Fibroblast of skin of scalp (primary cell): ENCODE measurements at regions not wholly inside any gene's neighbourhood (a gene's known extent, or its start where the extent isn't known, plus 50 kb on each side); places are given as distances from the start of the nearest gene placed in this dataset.
A peak's percentile ranks its signal among the peaks of the same experiment; 100 is the strongest.

Source experiments
- DNase-seq: peaks from one replicate; pipeline ENCODE4 v3.0.0-alpha.2; 2013

DNA sequence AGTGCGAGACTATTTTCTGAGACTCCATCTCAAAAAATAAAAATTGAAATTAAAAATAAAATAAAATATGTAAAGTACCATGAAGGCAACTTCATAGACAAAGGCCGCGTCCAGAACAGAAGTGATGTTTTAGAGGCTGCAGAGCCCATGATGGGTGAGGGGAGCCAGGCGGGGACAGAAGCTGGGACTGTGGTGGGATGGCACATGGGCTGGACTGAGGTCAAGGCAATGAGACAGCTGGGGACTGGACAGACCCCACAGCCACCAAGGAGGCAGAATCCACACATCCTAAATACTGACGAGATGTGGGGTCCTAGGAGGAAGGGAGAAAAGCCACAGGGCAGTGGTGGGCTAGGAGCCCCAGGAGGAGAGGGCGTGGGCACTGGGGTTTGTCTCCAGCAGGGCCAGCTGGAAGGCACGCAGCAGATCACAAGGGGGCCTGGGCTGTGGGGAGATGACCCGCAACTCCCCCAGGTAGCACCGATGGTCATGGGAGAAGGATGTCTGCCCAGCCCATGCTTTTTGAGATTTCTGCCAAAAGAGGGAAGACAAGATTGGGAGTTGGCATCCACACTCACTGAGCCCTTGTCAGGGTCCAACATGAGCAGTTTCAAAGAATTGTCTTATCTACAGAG lies 74.3 kb downstream of the KCNF1 start:
- DNase-seq, result no peak

DNA sequence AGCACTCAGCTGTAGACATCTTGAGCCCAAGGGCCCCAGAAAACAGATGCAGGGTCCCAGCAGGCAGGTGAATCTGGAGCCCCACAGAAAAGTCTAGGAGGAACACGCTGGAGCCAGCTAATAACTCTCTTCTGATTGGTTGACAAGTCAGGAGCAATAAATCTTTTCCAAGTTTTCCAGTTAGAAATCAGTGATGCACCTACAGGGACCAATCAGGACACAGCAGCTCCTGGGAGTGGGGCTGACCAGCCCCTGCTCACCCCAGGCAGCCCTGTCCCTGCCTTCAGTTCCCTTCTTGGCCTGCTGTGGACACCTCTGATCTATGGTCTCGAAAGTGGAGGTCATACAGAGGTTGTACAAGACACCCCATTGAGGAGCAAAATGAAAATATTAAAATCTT lies 75.7 kb downstream of the KCNF1 start:
- no peak for DNase-seq

DNA sequence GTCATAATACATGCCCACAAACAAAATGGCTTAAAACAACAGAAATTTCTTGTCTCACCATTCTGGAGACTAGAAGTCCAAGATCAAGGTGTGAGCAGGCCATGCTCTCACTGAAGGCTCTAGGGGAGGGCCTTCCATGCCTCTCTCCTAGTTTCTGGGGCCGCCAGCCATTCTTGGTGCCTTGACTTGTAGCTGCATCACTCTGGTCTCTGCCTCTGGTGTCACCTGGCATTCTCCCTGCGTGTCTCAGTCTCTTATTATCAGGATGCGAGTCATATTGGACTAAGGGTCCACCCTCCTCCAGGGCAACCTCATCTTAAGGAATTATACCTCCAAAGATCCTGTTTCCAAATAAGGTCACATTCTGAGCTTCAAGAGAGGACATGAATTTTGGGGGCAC lies 76.1 kb downstream of the KCNF1 start:
- no peak for DNase-seq

DNA sequence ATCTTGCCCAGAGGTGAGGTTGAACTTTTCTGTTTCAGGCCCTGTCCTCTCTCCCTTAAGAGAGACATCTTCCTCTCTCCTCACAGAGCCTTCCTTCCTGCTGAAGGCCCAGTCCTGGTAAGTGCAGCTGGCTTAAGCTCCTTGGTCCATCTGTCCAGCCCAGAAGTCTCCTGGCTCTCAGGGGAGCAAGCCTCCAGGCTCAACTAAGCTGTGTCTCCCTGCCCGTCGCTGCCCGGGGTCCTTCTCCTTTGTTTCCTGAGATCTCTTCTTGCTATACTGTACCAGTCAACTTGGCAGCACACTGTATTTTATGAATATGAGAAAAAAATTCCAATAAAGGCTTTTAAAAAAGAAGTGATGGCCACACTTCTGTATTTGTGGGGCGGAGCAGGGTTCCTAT lies 77.4 kb downstream of the KCNF1 start:
- no peak for DNase-seq

DNA sequence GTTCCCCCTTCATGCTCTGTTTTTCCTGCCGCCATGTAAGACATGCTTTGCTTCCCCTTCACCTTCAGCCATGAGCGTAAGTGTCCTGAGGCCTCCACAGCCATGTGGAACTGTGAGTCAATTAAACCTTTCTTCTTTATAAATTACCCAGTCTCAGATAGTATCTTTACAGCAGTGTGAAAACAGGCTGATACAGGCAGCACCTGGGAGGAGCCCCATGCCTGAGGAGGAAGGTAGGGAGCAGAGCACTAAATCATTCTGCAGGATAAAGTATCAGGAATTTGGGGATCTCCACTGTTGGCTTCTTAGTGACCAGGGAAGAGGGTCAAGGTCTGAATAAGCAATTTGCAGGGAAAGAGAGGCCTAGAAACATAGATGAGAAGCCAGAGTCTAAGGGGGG lies 78.0 kb downstream of the KCNF1 start:
- no peak for DNase-seq

DNA sequence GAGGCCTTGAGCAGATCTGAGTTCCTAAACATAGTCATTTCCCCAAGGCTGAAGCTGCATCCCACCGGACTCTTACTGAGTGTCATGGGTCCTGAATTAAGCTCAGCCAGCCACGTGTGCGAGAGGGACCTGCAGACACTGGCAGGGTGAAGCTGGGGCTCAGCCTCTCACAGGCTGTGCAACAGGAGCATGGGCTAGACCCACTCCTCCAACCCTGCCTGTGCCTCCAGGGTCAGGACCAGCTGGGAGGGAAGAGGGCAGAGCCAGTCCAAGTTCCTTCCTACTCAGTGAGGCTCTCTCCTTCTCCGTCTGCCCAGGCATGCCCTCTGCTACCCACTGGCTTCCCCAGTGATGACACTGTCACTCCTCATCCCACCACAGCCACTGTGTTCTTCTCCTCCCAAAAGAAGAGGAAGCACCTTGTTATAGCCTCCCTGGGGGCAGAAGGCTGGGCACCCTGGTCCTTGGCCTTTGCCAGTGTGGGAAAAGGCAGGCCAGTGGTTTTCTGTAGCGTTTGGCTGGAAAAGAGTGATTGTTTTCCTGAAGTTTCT lies 78.9 kb downstream of the KCNF1 start:
- DNase-seq, result no peak

DNA sequence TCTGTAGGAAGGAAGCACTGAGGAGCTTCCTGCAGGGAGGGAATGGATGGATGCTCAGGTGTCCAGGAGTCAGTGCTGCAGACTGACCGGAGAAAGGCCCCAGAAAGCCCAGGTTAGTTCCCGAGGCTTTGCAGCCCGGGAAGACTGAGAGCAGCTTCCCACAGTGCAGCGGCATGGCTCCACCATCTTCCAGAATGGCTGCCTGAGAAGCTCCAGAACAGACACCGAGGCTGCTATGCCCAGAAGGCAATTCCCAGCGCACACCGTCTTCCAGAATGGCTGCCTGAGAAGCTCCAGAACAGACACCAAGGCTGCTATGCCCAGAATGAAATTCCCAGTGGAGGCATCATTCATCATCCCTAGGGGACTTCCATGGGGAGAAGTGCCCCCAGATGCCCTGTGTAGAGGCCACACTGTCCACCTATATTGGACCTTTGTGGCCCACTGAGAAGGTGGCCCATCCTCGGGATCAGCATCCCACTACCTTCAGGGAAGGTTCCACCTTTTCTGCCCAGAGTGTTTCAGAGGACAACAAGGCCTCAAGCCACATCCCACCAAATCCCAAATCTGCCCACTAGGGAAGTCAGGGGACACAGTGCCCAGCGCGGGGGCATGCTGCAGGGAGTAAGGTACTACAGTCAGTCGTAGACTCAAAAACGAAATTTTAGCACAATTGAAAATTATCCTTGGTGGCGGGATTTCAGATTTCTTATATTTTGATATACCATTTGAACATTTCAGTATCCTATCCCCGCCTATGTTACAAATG lies 80.5 kb downstream of the KCNF1 start:
- DNase-seq, result no peak

DNA sequence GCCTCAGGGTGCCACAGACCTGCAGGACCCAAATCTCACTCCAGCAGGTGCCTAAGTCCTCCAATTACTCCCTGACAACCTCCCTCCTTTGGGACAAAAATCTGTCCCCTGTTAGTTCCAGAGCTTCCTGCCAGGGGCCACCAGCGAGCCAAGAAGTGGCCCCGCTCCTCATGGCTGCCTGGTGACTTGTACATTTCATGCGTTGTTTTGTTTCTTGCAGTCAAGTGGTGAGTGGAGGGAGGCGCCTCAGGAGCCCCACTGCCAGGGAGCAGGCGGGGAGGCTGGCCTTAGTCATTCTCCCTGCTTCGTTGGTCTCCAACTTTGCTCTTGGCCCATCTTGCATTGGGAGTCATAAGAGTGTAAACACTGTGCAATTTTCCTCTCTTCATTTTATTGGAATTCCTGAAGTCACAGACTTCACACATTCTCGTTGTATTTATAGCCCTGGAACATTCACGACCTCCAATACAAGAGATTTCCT lies 81.3 kb downstream of the KCNF1 start:
- no peak for DNase-seq

DNA sequence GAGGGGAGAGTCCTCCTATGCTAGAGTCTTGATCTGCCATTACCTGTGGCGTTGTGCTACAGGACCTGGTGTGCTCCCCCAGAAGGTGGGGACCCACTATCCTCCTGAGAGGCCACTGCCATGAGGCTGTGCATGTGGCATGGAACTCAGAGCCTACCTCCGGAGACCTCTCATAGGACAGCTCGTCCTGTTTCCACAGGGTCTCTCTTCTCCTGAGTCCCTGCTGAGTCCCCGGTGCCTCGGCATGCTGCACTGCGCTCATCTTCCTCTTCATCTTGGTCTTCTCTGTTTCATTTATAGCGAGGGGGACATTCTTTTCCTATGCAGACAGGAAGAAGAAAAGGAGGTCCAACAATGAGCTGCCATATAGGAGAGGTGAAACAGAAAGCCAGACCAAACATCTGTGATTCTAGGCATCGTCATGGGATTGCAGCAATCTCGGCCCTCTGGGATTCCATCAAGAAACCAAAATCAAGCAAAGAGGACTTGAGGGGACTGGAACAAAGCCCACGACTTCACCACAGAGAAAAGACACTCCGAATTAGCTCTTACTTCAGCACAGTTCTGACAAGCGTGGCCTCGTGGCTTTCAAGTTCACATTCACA lies 83.7 kb downstream of the KCNF1 start:
- no peak for DNase-seq

DNA sequence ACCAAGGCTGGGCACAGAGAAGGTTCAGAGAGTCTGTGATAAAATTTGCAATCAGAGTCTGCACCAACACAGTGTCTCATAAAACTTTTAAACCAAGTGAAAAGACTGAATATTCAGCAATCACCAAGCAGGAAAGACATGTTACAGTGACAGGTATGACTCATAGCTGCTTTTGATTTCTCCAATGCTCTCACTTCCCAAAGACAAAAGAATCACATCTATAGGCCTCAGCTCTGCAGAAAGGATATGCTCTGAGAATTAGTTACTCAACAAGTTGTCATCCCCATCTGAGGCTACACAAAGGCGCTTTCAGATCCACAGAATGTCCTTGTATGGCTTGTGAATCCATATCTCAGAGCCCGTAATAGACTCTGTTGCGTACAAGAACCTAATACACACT lies 92.5 kb downstream of the KCNF1 start:
- DNase-seq, result peak; percentile 39

DNA sequence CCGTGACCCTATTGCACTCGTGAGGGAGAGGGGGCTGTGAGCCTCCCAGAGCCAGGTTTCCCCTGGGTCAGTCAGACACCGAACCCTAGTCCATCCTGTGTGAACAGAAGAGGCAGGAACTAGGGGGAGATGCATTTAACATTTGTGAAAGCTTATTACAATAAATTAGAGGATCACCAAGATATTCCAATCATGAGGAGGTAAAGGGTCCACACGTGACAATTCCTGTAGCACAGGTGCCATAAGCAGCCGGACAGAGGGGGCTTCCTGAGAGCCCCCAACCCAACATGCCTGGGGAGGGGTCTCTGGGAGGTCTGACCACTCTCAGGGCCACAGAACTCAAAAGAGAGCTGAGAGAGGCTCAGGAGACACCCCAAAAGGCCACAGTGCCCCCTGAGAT lies 93.3 kb downstream of the KCNF1 start:
- DNase-seq, result no peak

DNA sequence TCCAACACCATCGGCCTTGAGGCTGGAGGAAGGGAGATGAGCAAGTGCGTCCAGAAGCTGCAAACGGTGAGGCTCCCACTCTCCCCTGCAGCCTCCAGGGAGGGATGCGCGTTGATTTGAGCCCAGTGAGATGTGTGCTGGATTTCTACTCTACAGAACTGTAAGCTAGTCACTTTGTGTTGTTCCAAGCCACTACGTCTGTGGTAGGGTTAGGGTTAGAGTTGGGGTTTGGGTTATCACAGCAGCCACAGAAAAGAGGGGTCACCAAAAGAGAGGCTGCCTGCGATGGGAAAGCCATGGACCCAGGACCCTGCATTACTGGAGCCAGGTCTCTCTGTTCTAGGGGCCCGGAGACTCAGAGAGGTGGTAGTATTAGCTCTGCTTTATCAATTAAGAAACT lies 94.5 kb downstream of the KCNF1 start:
- DNase-seq, result no peak

DNA sequence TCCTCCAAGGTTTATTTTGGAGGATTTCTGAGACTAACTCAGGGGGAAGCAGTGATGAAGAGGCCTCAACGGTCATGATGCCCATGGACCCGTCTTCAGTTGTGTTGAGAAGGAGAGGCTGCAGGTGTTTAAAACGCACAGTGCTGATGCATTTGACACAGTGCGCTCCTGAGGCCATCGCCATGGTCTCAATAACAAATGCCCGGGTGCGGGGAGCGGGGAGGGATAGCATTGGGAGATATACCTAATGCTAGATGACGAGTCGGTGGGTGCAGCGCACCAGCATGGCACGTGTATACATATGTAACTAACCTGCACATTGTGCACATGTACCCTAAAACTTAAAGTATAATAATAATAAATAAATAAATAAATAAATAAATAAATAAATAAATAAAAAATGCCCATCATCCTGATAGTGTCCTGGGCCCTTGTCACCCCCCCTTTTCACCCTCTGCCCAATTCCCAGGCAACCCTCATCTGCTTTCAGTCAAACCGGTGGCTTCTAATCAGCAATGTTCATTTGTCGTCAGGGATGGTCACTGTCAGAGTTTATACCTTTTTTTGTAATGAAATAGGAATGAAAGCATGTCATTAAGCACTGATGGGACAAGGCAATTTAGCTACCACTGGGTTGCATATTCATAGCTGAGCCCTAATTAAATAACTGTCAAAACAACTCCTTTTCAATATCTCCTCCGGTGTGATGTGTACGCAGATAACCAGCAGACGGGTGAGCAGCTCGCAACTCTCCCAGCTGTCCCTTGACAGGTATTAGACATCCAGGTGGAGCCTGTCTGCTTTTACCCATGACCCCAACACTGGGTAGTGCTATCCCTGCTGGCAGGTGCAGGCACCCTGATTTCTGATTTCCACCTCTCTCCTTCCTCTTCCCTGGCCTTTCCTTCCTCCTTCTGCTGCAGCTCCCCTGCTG lies 95.9 kb downstream of the KCNF1 start:
- no peak for DNase-seq

DNA sequence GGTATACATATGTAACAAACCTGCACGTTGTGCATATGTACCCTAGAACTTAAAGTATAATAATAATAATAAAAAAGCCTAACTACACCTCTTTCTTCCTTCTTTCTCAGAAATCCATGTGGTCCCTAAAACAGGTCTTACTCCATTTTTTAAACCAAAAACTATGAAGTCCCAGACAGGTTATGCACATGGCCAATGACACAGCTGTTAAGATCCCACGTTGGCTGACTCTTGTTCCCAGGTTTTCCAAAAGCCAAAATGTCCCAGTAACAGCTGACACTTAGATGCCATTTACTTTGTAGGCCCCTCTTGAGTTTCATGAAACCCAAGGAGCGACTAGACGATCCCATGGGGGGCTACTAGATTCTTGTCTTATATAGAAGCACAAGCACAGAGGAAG lies 97.0 kb downstream of the KCNF1 start:
- no peak for DNase-seq

DNA sequence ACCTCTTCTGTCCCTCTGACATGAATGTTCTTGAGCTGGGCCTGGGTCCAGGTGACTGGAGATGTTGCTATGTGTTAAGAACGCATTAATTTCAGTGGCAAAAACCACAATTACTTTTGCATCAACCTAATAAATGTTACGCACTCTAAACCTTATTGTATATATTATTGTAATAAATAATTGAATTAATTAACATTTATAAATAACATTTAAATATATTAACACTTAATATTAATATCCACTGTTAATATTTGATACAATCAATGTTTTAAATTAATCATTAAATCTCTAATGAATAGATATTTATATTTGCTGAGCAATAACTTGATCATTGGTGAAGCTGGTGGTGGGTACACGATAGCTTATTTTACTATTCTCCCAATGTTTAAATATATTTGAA lies 97.4 kb downstream of the KCNF1 start:
- DNase-seq, result no peak

DNA sequence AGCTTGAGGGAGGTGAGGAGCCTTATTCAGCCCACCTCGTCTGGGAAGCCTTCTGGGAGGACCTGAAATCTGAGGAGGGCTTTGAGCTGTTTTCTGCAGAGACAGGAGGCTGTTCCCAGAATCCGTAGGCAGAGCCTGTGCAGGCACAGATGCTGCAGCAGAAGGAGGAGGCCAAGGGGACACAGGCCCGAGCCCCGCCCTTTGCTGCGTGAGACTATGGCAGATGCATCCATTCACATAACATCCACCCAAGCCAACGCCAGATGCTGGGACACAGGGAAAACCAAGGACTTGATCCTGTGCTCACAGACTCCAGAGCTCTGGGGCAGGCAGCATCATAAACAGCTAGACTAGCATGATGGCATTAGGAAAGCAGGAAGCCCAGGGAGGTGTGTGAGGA lies 98.2 kb downstream of the KCNF1 start:
- DNase-seq, result no peak

DNA sequence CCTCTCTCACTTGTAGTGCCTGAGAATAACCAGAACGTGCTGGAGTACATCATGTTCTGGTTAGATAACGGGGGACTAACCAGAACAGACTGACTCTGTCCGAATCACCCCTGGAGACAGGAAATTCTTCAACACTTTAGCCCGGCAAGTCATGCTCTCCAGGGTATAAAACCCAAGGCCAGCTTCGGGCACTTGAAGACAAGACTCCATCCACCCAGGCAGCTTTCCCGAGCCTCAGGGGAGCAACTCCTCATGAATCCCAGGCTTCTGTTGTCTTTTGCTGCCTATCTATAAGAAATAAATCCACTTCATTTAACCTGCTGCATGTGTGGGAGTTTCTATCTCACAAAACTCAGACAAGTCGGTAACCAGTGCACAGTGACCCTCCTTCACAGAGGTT lies 99.6 kb downstream of the KCNF1 start:
- no peak for DNase-seq

DNA sequence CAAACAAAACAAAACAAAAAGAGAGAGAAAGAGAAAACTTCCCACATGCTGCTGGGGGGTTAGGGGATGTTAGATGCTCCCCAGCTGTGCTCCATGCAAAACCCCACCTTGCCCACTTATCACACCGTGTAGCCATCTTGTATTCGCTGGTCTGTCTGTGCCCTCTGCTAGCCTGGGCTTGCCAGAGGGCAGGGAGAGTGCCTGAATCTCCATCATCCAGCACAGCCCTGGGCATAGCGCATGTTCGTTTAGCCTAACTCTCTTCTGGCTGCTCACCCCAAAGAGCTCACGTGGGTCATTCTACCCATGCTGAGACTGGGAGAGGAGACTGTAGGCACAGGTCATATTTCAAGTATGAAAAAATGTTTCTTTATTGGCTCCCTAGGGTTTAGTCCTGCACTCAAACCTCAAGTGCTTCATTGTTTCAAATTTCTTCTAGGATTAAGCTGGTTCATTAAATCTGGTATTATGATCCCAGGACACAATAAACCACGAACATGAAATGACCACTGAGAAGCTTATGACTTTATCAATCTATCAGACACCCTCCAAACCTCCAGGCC lies 100.5 kb downstream of the KCNF1 start:
- DNase-seq, result no peak

DNA sequence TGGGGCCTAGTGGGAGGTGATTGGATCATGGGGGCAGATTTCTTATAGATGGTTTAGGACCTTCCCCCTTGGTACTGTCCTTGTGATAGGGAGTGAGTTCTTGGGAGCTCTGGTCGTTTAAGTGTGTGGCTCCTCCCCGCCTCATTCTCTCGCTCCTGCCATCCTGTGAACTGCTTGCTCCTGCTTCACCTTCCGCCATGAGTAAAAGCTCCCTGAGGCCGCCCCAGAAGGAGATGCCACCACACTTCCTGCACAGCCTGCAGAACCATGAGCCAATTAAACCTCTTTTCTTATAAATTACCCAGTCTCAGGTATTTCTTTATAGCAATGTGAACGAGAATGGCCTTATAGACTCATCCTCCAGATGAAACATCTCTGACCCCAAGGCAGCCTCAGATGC lies 101.5 kb downstream of the KCNF1 start:
- no peak for DNase-seq

DNA sequence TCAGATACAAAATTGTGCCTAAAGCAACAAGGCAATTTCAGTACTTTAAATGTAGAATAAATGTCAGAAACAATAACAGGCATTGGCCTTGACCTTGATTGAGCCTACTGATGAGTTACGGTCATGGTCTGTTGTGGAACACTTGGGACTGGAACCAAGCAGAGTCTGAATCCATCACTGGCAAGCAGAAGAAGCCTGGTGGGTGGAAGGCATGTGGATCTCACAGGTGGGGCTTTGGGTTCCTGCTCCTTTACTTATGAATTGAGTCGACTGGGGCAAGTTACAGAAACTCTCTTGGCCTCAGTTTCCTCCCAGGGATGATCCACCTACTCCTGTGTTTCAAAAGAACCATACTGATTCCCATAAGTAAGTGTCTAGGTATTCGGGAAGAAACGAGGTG lies 102.3 kb downstream of the KCNF1 start:
- DNase-seq, result no peak

DNA sequence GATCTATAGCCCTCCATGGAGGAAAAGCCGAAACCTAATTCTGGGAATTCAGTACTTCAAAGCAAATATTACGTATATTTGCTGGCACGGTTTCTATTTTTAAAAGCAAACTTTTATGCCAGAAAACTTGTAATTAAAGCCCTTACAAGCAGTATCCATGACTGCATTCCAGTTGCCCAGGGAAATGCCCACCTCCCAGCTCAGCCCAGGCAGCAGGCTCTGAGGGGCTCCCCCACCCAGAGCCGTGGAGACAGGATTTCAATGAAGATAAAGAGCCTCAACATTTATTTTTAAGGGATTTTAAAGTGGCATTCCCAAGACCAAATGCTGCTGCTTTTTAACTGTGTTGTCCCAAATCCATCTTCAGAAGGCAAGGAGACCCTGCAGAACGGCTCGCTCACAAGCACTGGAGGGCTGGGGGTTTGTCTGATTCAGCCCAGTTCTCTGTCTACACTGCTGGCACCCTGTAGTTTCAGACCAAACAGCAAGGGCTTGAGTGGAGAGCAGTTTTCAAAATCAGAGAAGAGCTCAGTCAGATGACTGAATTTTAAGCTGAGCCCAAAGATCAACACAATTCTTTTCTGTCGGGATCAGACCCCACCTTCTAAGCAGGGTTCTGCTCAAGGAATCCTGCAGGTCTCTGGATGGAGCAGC lies 105.1 kb downstream of the KCNF1 start:
- DNase-seq, result no peak

DNA sequence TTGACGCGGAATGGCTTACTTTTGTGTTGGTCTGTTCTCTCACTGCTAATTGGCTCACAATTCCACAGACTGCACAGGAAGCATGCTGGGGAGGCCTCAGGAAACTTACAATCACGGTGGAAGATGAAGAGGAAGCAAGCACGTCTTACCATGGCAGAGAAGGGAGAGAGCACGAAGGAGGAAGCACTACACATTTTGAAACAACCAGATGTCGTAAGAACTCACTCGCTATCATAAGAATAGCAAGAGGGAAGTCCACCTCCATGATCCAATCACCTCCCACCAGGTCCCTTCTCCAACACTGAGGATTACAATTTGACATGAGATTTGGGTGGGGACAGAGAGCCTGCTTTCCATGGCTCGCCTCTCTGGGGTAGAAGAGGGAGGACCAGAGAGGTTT lies 106.2 kb downstream of the KCNF1 start:
- DNase-seq, result no peak
